Activated gamma-delta T cell treated with Interleukin-2 at 50 U/mL for 16 hours (primary cell): ENCODE measurements at regions not wholly inside any gene's neighbourhood (a gene's known extent, or its start where the extent isn't known, plus 50 kb on each side); places are given as distances from the start of the nearest gene placed in this dataset.

ENCODE experiments used
- DNase-seq: peaks from one replicate; pipeline ENCODE4 v3.0.0-alpha.2; 2020

GRCh38 chr15:69530991-69531664 lies 78.5 kb downstream of the RPLP1 start:
- DNase-seq, result no peak

GRCh38 chr15:69531665-69532027 lies 79.0 kb downstream of the RPLP1 start:
- DNase-seq, result no peak

- DNase-seq, result no peak
Measured at GRCh38 chr15:69532066-69532465, 79.4 kb downstream of the RPLP1 start.

DNA sequence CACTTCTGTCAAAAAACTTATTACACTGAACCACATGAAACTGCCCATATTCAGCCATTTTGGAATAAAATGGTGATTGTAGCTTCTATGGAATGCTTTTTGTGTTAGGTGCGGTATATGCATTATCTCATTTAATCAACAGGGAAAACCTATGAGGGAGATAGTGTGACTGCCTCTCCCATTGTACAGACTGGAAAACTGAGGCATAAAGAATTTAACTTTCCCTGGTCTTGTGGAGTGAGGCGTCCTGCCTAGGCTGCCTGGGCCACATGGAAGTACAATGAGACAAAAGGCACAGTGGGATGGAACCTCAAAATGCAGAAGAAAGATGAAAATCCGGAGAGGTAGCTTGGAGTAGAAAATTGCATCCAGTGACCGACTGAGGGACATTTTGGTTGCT lies 80.2 kb downstream of the RPLP1 start:
- DNase-seq, result no peak

- no peak for DNase-seq
Measured at GRCh38 chr15:69533522-69533921, 80.9 kb downstream of the RPLP1 start.

DNA sequence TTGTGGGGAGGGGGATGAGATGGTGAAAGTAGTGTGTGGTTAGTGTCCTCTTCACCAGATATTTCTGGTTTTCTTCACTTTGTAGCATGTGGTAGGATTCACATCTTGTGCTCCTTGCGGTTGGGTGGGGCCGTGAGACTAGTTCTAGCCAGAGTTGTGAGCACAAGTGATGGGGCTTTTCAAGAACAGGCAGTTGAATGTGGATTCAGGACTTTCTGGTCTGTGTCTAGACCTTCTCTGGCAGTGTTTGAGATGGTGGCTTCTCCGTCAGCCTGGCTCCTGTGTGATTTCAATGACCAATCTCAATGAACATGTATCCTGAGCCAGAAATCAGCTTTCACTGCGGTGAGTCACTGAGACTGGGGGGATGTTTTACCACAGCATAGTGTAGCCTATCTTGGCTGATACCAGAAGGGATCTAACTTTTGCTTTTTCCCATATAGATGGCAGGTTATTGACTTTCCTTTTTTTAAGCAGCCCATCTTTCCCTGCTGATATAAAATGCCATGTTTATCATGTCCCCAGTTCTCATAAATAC lies 82.6 kb downstream of the RPLP1 start:
- no peak for DNase-seq

- DNase-seq, result no peak
Measured at GRCh38 chr15:69535998-69536397, 83.4 kb downstream of the RPLP1 start.

DNA sequence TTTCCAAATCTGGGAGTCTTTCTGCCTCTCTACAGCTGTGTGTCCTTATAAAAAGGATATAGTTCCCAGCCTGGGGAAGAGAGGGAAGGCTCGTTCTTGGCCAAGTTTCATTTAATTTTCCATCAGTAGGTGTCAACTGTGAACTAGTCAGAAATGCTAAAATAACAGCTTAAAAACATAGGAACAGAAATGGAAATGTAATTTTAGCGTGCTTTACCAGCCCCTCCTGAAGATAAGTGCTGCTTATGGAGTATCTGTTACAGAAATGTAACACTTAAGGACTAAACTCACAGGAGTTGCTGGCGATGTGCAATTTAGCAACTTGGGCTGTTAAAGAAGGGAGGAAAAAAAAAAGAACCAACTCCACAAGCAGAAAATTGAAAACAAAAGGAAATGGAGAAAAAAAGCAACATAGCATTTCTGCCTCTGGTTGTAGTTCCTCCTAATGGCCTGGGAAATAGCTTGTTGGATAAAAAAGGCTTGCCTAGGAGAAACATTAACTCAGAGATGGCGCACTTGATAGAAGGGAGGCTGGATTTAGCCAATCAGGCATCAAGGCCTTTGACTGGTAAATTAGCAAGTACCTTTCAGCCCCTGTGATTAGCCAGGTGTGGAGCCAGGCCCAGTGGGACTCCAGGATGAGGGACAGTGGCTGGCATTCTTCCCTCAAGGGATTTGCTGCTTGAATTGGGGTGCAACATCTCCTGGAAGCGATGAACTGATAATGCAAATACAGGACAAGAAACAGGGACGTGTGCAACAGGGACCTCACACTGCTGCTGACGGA lies 84.3 kb downstream of the RPLP1 start:
- DNase-seq, result no peak

DNA sequence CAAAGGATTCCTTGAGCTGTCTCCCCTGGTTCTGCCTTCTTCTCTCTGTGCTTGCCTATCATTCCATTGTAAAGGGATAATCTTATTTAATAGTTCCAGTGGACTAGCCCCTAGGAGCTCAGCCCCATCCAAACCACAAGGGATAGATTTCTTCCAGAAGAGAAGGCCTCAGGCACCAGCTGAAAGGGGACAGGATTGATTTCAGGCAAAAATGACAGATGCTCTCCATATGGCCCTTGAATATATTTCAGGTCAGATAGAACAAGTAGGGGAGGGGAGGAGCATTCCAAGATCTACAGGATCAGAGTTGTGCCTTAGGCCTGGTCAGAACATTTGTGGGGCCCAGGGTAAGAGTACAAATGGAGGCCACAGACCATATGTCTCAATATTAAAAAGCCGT lies 85.3 kb downstream of the RPLP1 start:
- DNase-seq, result no peak

DNA sequence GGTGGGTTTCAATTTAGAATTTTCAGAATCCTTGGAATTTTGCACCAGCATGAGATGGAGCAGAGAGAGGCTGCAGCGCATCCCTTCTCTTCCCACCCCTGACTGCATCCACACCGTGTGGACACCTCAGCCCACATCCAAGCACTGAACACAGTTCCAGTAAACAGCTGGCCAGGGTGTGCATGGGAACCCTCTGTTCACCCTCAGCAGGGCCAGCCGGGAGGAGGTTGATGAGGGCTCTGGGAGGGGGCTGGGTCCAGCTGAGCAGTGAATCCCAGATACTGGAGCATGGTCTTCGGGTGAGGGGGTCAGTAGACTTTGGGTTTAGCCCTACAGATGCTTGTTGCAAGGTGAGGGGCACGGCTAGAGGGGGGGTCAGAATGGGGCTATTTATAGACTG lies 85.8 kb downstream of the RPLP1 start:
- no peak for DNase-seq

- DNase-seq, result no peak
Measured at GRCh38 chr15:69539345-69539744, 86.7 kb downstream of the RPLP1 start.

DNA sequence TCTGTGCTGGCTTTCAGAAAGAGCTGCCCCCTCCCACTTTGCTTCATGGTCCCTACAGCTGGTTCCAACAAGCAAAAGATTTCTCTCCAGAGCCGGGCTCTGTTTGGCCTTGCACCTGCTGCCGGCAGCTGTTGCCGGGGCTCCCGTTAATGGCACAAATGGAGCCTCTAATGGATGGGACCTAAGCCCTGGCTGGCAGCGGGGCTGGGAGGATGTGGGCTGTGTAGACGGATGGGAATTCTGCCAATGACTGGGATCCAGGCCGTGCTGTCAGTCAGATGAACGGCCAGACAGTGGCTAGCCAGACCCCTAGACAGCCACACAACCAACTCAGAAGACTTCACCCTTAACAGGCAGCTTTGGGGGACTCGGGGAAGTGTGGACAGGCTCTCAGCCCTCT lies 88.0 kb downstream of the RPLP1 start:
- no peak for DNase-seq

DNA sequence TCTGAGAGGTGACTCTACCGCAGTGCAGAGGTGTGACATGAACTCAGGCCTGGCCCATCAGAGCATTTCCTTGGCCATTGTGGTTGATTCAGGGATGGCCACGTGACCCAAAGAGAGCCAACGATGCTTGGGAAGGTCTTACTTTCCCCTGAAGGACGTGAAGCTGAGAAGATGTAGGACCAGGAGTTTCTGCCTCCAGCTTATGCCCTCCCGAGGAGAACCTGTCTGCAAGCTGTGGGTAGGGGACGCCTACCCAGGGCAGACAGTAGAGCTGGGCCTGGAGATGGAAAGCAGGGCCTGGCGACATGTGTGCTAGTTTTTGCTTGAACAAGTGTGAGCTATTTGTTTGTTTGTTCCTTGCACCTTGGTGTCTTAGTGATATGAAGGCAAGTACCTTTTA lies 89.4 kb downstream of the RPLP1 start:
- no peak for DNase-seq

DNA sequence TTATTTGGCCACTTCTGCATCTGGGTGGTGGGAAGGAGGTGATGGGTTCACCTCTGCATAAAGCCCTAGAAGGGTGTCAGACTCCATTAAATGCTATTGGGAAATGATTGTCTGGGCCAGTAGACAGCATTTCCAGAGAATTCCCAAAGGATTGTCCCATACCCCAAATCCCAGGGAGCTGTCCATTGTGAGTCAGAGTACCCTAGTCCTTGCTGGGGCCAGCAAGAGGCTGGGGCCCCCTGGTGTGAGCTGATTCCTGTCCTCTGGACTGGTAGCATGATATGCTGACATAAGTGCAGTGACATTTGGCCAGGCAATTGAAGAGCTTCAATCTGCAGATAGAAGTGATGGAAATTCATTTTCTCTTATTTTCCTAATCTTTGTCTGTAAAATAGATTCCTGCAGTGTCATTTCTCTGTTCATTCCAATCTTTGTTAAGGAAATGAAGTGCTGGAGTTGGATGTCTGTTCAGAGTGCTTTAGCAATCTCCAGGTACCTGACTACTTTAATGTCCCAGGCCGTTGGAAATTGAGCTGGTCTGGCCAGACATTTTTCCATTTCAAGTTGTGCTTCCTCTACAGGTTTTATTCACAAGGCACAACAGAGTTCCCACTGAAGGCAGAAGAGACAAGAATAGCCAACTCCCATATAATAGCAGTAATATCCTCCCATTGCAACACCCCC lies 91.2 kb downstream of the RPLP1 start:
- DNase-seq, result no peak

DNA sequence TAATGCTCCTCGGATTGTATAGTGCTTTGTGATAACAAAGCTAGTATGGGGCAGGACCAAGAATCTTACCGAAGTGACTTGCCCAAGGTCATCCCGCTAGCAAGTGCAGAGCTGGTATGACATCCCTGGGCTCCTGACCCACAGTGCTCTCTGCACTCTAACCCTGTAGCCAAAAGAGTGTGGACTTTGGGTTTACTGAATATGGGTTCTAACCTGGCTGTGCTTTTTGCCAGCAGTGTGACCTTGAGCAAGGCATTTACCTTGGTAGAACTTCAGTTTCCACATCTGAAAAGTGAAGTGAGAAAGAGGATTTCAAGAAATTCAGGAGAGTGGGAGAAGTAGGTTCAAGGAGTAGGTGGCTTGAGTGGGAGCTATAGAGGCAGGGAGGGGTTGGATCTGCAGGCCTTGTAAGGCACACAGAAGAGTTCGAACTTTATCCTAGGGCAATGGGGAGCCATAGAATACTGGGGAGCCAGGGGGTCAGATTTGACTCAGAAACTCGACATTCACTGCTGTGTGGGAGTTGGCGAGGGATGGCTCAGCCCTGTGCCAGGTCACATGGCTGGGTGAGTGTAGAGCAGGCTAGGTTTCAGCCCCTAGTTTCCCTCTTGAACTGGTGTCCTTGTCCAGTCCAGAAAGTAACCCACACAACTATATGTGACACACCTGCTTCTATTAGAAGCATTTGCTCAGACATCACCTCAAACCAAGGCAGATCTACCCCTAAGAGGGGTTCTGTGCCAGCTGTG lies 91.9 kb downstream of the RPLP1 start:
- DNase-seq, result no peak

DNA sequence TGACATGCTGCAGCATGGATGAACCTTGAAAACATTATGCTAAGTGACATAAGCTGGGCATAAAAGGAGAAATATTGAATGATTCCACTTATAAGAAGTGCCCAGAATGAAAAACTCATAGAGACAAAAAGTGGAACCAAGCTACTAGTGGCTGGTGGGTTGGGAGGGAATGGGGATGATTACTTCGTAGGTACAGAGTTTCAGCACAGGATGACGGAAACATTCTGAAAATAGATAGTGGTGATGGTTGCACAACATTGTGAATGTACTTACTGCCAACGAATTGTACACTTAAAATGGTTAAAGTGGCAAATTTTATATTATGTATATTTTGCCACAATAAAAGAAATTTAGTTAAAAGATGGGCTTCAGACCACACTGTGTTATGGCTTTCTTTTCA lies 93.6 kb downstream of the RPLP1 start:
- no peak for DNase-seq

- no peak for DNase-seq
Measured at GRCh38 chr15:69548395-69549180, 96.0 kb downstream of the RPLP1 start.

GRCh38 chr15:69551391-69552056 lies 98.9 kb downstream of the RPLP1 start:
- no peak for DNase-seq

DNA sequence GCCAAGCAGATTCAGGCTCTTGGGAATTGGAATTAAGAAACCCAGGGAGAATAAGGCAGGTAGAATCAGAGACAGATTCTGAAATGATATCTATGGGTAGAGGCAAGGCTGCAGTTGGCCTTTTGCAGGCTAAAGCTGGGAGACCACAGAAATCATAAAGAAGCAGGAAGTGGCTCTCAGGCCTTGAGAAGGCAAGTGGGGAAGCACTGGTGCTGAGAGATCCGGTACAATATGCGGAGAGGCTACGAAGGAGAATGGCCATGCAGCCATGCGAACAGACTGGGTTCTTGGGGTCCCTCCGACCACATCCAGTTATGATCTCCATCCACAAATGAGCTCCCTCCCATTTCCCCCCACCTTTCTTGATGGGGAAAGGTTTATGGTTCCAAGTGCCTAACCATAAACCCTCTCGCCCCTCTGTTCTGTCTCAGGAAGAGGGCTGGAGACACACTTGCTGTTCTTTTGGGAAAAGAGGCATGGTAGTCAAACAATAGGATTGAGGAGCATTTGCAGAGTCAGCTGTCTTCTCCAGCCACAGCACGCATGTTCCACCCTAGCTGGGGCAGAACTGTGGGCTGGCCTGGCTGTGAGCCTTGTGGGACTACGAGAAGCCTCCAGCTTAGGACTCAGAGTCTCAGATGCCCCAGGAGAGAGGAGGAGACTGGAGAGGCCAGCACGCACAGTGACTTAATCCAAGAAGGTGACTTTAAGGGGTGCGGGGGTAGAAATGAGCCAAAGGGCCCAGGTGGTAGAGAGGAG lies 99.6 kb downstream of the RPLP1 start:
- DNase-seq, result no peak

- no peak for DNase-seq
Measured at GRCh38 chr15:69553686-69554085, 101.1 kb downstream of the RPLP1 start.
